Breast epithelium (tissue), 4 donors: ENCODE measurements at regions not wholly inside any gene's neighbourhood (a gene's known extent, or its start where the extent isn't known, plus 50 kb on each side); places are given as distances from the start of the nearest gene placed in this dataset.

Source experiments
- DNase-seq, 2 donors: peaks; one replicate each; pipeline ENCODE4 v3.0.0-alpha.2; 2019; ENCODE audit warnings: low spot score in 2 of 2
- H3K27ac ChIP-seq, 2 donors: fragments of 200-600 bp; sonication (generic) in 1 of 2; one replicate each; pipeline ENCODE4 v1.5.1; 2016 to 2019; ENCODE audit warnings: mild to moderate bottlenecking in 1 of 2
- H3K27me3 ChIP-seq, 2 donors: fragments of 200-600 bp; sonication (generic) in 1 of 2; one replicate each; pipeline versions ENCODE4 v1.5.1 to v1.6.0; 2017 to 2019; ENCODE audit warnings: control low read depth in 1 of 2, mild to moderate bottlenecking in 1 of 2
- H3K36me3 ChIP-seq: fragments of 200-600 bp; one replicate; pipeline ENCODE4 v1.5.1; 2019
- H3K4me1 ChIP-seq, 2 donors: fragments of 200-600 bp; sonication (generic); one replicate each; pipeline ENCODE4 v1.5.1; 2016 to 2019; ENCODE audit warnings: control low read depth in 1 of 2
- H3K4me3 ChIP-seq, 3 donors: fragments of 200-600 bp; sonication (generic); 1 replicate in 2 of 3; 2 replicates in 1 of 3; pipeline ENCODE4 v1.5.1; 2016 to 2019; ENCODE audit warnings: mild to moderate bottlenecking in 3 of 3, moderate library complexity in 2 of 3
- H3K9me3 ChIP-seq, 2 donors: fragments of 200-600 bp; sonication (generic) in 1 of 2; one replicate each; pipeline ENCODE4 v1.5.1; 2016 to 2019; ENCODE audit warnings: control low read depth in 1 of 2
- CTCF ChIP-seq, 3 donors: fragments of 450-650 bp; IDR thresholded peaks; one replicate each; pipeline ENCODE4 v1.5.1; 2016 to 2017; ENCODE audit warnings: antibody characterized with exemption in 3 of 3, mild to moderate bottlenecking in 3 of 3, moderate library complexity in 3 of 3
- POLR2A ChIP-seq: fragments of 450-650 bp; IDR thresholded peaks from one replicate; pipeline ENCODE4 v1.6.1; 2016; ENCODE audit warnings: antibody characterized with exemption, mild to moderate bottlenecking, moderate library complexity
- POLR2AphosphoS5 ChIP-seq, 3 donors: sonication (generic); formaldehyde crosslinking; IDR thresholded peaks; one replicate each; pipeline ENCODE4 v1.6.1; 2017; ENCODE audit warnings: antibody characterized with exemption in 3 of 3
- intact Hi-C: fragments of 100-400 bp; cut with DNase I; formaldehyde crosslinking; loops from one replicate; pipeline ENCODE4 v1.15.1; 2023; ENCODE audit warnings: low total_unique reads

DNA sequence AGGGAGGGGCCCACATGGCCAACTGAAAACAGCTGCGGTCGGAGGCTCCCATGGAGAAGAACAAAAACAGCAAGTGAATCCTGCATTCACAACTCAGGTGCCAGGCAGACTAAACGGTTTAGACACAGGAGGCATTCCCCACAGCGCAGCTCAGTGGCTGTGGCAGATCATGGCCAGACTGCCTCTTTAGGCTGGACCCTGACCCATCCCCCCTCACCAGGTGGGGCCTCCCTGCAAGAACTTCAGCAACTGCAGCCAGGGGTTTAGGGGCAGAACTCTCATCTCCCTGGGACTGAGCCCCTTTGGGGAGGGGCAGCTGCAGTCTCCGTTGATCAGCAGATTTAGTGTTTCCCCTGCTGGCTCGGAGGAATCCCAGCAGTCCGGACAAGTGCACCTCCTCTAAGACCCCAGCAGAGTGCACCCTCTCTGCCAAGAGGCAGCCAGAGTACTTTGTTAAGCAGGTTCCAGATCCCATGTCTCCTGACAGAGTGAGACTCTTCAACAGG, 346.7 kb downstream of the SS18 start:
- no peaks in the 10 kb centered on the region for H3K36me3 ChIP-seq
- intact Hi-C loops, result no loop called here
- no peaks in the 10 kb centered on the region for H3K27me3 ChIP-seq
- TF ChIP-seq POLR2AphosphoS5 (IDR thresholded peaks at IDR 0.05), result no peak
- TF ChIP-seq CTCF (IDR thresholded peaks at IDR 0.05), result no peak
- no peak for TF ChIP-seq POLR2A
- no peak for DNase-seq
- no peak overlapping the region for H3K27ac ChIP-seq
- no peaks in the 10 kb centered on the region for H3K9me3 ChIP-seq
- no peak overlapping the region for H3K4me3 ChIP-seq
- no peaks in the 10 kb centered on the region for H3K4me1 ChIP-seq

DNA sequence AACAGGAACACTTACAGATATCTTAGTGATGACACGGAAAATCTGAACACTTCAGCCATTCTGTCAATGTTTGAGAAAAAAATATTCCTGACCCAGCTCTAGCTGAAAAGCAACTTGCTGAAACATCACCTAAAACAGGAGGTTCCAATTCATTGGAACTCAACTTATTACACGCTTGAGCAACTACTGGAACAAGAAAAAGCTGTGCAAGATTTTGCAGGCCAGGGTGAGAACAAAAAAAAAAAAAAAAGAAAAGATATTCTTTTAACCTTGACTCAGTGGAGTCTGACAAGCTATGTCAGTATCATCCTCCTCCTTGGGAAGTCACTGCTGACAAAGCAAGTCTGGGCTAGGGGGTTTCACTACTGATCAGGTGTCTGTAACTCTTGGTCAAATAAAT, 351.0 kb downstream of the SS18 start:
- no peak for TF ChIP-seq POLR2AphosphoS5 (IDR thresholded peaks at IDR 0.05)
- TF ChIP-seq POLR2A, result no peak
- TF ChIP-seq CTCF (IDR thresholded peaks at IDR 0.05), result no peak
- Histone ChIP-seq H3K9me3 (no peaks in the 10 kb centered on the region), H3K27ac (no peak overlapping the region), H3K4me3 (no peak overlapping the region), H3K27me3 (no peaks in the 10 kb centered on the region), H3K4me1 (no peaks in the 10 kb centered on the region), H3K36me3 (no peaks in the 10 kb centered on the region)
- no peak for DNase-seq
- intact Hi-C loops, result no loop called here

DNA sequence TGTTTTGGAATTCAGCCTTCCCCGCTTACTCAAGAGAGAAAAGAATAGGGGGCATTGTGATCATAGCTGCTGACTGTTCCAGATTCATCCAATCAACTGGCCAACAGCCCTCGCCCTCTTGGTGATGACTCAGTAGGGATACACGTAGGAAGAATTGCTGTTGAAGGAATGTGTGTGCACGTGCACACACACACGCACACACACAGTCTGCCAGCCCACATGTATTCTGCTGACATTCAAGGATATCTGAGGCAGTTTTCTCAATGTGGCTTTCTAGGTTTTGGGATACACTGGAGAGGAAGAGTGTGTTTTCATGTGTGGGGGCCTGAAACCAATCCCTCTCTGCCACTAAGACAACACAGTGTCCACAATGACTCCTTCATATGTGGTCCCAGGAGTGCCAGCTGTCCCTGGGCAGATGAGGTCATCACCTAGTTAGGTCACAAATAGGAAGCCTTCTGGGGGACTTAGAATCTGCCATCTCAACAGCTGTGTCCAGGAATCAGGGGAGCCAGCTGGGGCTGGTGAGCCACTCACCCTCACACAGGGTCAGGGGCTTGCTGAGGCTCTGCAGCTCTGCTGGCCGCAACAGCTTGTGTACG, 352.6 kb downstream of the SS18 start:
- intact Hi-C loops, result no loop called here
- no peak for TF ChIP-seq CTCF (IDR thresholded peaks at IDR 0.05)
- TF ChIP-seq POLR2A, result no peak
- TF ChIP-seq POLR2AphosphoS5 (IDR thresholded peaks at IDR 0.05), result no peak
- Histone ChIP-seq H3K27ac (no peak overlapping the region), H3K9me3 (no peaks in the 10 kb centered on the region), H3K27me3 (no peaks in the 10 kb centered on the region), H3K36me3 (no peaks in the 10 kb centered on the region), H3K4me1 (no peaks in the 10 kb centered on the region), H3K4me3 (no peak overlapping the region)
- peak in 1 of 2 donors; percentile 65 for DNase-seq

- intact Hi-C loops, result no loop called here
- DNase-seq, result no peak
- no peaks in the 10 kb centered on the region for H3K9me3 ChIP-seq
- no peaks in the 10 kb centered on the region for H3K27me3 ChIP-seq
- H3K4me3 ChIP-seq, result no peak overlapping the region
- no peak for TF ChIP-seq CTCF (IDR thresholded peaks at IDR 0.05)
- TF ChIP-seq POLR2A, result no peak
- TF ChIP-seq POLR2AphosphoS5 (IDR thresholded peaks at IDR 0.05), result no peak
- no peaks in the 10 kb centered on the region for H3K36me3 ChIP-seq
- no peak overlapping the region for H3K27ac ChIP-seq
- H3K4me1 ChIP-seq, result no peaks in the 10 kb centered on the region
Measured at GRCh38 chr18:25736516-25736915, 353.9 kb downstream of the SS18 start.

GRCh38 chr18:25735459-25735858, 355.0 kb downstream of the SS18 start:
- intact Hi-C loops, result no loop called here
- H3K9me3 ChIP-seq, result peaks cover 0 to 4% of the 10 kb centered on the region in 2 donors
- no peaks in the 10 kb centered on the region for H3K36me3 ChIP-seq
- TF ChIP-seq POLR2A (no peak), CTCF (IDR thresholded peaks at IDR 0.05) (no peak), POLR2AphosphoS5 (IDR thresholded peaks at IDR 0.05) (no peak)
- H3K4me3 ChIP-seq, result no peak overlapping the region
- no peak for DNase-seq
- H3K27ac ChIP-seq, result no peak overlapping the region
- H3K4me1 ChIP-seq, result no peaks in the 10 kb centered on the region
- no peaks in the 10 kb centered on the region for H3K27me3 ChIP-seq
